ENCODE measurements at regions not wholly inside any gene's neighbourhood (a gene's known extent, or its start where the extent isn't known, plus 50 kb on each side); places are given as distances from the start of the nearest gene placed in this dataset.

- DNase-seq (ENCODE audit: low read depth in 1 of 2, low spot score in 1 of 2), result no peak
- H3K4me3 ChIP-seq (replicated peaks; ENCODE audit: insufficient read depth, low read length), result no peak overlapping the region
- H3K27ac ChIP-seq (replicated peaks), result no peak overlapping the region
- H3K27me3 ChIP-seq (ENCODE audit: insufficient read depth, poor library complexity, severe bottlenecking), result no peaks in the 10 kb centered on the region
- TF ChIP-seq REST (IDR thresholded peaks at IDR 0.05; ENCODE audit: insufficient replicate concordance, low read depth) (no peak), GABPA (IDR thresholded peaks at IDR 0.05; ENCODE audit: low read depth) (no peak), POLR2AphosphoS5 (IDR thresholded peaks at IDR 0.05; ENCODE audit: low read depth) (no peak), SPI1 (IDR thresholded peaks at IDR 0.05; ENCODE audit: borderline replicate concordance, low read depth) (no peak), CTCF (IDR thresholded peaks at IDR 0.05; ENCODE audit: insufficient read depth, low read length) (no peak)
Measured at GRCh38 chr13:83995930-83996329, 113.7 kb upstream of the SLITRK1 start.

GRCh38 chr13:83992566-83993358 lies 110.5 kb upstream of the SLITRK1 start:
- H3K27me3 ChIP-seq (ENCODE audit: insufficient read depth, poor library complexity, severe bottlenecking), result no peaks in the 10 kb centered on the region

GRCh38 chr13:83987394-83987793 lies 105.1 kb upstream of the SLITRK1 start:
- DNase-seq (ENCODE audit: low read depth in 1 of 2, low spot score in 1 of 2), result no peak
- no peak overlapping the region for H3K27ac ChIP-seq (replicated peaks)
- H3K4me3 ChIP-seq (replicated peaks; ENCODE audit: insufficient read depth, low read length), result no peak overlapping the region
- TF ChIP-seq REST (IDR thresholded peaks at IDR 0.05; ENCODE audit: insufficient replicate concordance, low read depth) (no peak), CTCF (IDR thresholded peaks at IDR 0.05; ENCODE audit: insufficient read depth, low read length) (no peak), POLR2AphosphoS5 (IDR thresholded peaks at IDR 0.05; ENCODE audit: low read depth) (no peak), GABPA (IDR thresholded peaks at IDR 0.05; ENCODE audit: low read depth) (no peak), SPI1 (IDR thresholded peaks at IDR 0.05; ENCODE audit: borderline replicate concordance, low read depth) (no peak)
- no peaks in the 10 kb centered on the region for H3K27me3 ChIP-seq (ENCODE audit: insufficient read depth, poor library complexity, severe bottlenecking)

More at GRCh38 chr13:83992566-83993358, 110.5 kb upstream of the SLITRK1 start:
- DNase-seq (ENCODE audit: low read depth in 1 of 2, low spot score in 1 of 2), result no peak
- Histone ChIP-seq H3K27ac (replicated peaks) (no peak overlapping the region), H3K4me3 (replicated peaks; ENCODE audit: insufficient read depth, low read length) (no peak overlapping the region)
- no peak for TF ChIP-seq GABPA (IDR thresholded peaks at IDR 0.05; ENCODE audit: low read depth)

- no peak for TF ChIP-seq CTCF (IDR thresholded peaks at IDR 0.05; ENCODE audit: insufficient read depth, low read length)
- TF ChIP-seq POLR2AphosphoS5 (IDR thresholded peaks at IDR 0.05; ENCODE audit: low read depth), result no peak
- no peak for TF ChIP-seq GABPA (IDR thresholded peaks at IDR 0.05; ENCODE audit: low read depth)
- no peak for TF ChIP-seq REST (IDR thresholded peaks at IDR 0.05; ENCODE audit: insufficient replicate concordance, low read depth)
- TF ChIP-seq SPI1 (IDR thresholded peaks at IDR 0.05; ENCODE audit: borderline replicate concordance, low read depth), result no peak
- no peak for DNase-seq (ENCODE audit: low read depth in 1 of 2, low spot score in 1 of 2)
- H3K27me3 ChIP-seq (ENCODE audit: insufficient read depth, poor library complexity, severe bottlenecking), result no peaks in the 10 kb centered on the region
- H3K27ac ChIP-seq (replicated peaks), result no peak overlapping the region
- H3K4me3 ChIP-seq (replicated peaks; ENCODE audit: insufficient read depth, low read length), result no peak overlapping the region
Measured at GRCh38 chr13:83984793-83985192, 102.5 kb upstream of the SLITRK1 start.
